Activated naive CD4-positive, alpha-beta T cell treated with Interleukin-2 at 50 U/mL for 16 hours (primary cell): ENCODE measurements at regions not wholly inside any gene's neighbourhood (a gene's known extent, or its start where the extent isn't known, plus 50 kb on each side); places are given as distances from the start of the nearest gene placed in this dataset.
"Not testable (repeated sequence)": the region's sequence is repeated elsewhere in the genome, so short reads cannot be mapped to it uniquely, and the experiment has no call there.

ENCODE experiments used
- DNase-seq: peaks from one replicate; pipeline ENCODE4 v3.0.0-alpha.2; 2020

- no peak for DNase-seq
Measured at GRCh38 chr6:56739836-56740815, 97.4 kb upstream of the DST start.

GRCh38 chr6:56736804-56737203 is 94.1 kb upstream of the DST start:
- no peak for DNase-seq

- DNase-seq: no peak
Measured at GRCh38 chr6:56734335-56734734, 91.6 kb upstream of the DST start.

GRCh38 chr6:56733211-56733697 is 90.6 kb upstream of the DST start:
- no peak for DNase-seq

GRCh38 chr6:56732517-56732916 is 89.8 kb upstream of the DST start:
- DNase-seq: no peak

GRCh38 chr6:56730663-56731529 is 88.2 kb upstream of the DST start:
- DNase-seq: no peak

GRCh38 chr6:56729719-56730118 is 87.0 kb upstream of the DST start:
- DNase-seq: no peak

- DNase-seq: not testable (repeated sequence)
Measured at GRCh38 chr6:56729166-56729565, 86.5 kb upstream of the DST start.

GRCh38 chr6:56727097-56727850 is 84.6 kb upstream of the DST start:
- no peak for DNase-seq

- no peak for DNase-seq
Measured at GRCh38 chr6:56725254-56725653, 82.6 kb upstream of the DST start.

- DNase-seq: no peak
Measured at GRCh38 chr6:56724455-56724854, 81.8 kb upstream of the DST start.

GRCh38 chr6:56720882-56721281 is 78.2 kb upstream of the DST start:
- no peak for DNase-seq

- not testable (repeated sequence) for DNase-seq
Measured at GRCh38 chr6:56720202-56720601, 77.5 kb upstream of the DST start.

GRCh38 chr6:56719315-56720058 is 76.8 kb upstream of the DST start:
- not testable (repeated sequence) for DNase-seq

GRCh38 chr6:56718236-56718635 is 75.5 kb upstream of the DST start:
- DNase-seq: no peak

GRCh38 chr6:56716229-56716628 is 73.5 kb upstream of the DST start:
- no peak for DNase-seq

GRCh38 chr6:56715741-56716140 is 73.1 kb upstream of the DST start:
- no peak for DNase-seq

- DNase-seq: no peak
Measured at GRCh38 chr6:56714982-56715456, 72.3 kb upstream of the DST start.

GRCh38 chr6:56714273-56714672 is 71.6 kb upstream of the DST start:
- no peak for DNase-seq

GRCh38 chr6:56713254-56713672 is 70.6 kb upstream of the DST start:
- no peak for DNase-seq

- DNase-seq: no peak
Measured at GRCh38 chr6:56710967-56711366, 68.3 kb upstream of the DST start.

- DNase-seq: no peak
Measured at GRCh38 chr6:56709650-56710049, 67.0 kb upstream of the DST start.
